Inflammatory macrophage (primary cell): ENCODE measurements at regions not wholly inside any gene's neighbourhood (a gene's known extent, or its start where the extent isn't known, plus 50 kb on each side); places are given as distances from the start of the nearest gene placed in this dataset.
"Not testable (repeated sequence)": the region's sequence is repeated elsewhere in the genome, so short reads cannot be mapped to it uniquely, and the experiment has no call there.

Source experiments
- DNase-seq, 2 donors: peaks; one replicate each; pipeline ENCODE4 v3.0.0-alpha.2; 2020 to 2022

- no peak for DNase-seq
Measured at GRCh38 chr18:10170375-10170774, 256.6 kb downstream of the VAPA start.

GRCh38 chr18:10175333-10175732 is 261.5 kb downstream of the VAPA start:
- not testable (repeated sequence) for DNase-seq

- DNase-seq = not testable (repeated sequence)
Measured at GRCh38 chr18:10179326-10179725, 265.5 kb downstream of the VAPA start.

- DNase-seq = no peak
Measured at GRCh38 chr18:10182009-10182624, 268.3 kb downstream of the VAPA start.

GRCh38 chr18:10184776-10185175 is 269.7 kb upstream of the APCDD1 start:
- no peak for DNase-seq

GRCh38 chr18:10188971-10189810 is 265.2 kb upstream of the APCDD1 start:
- no peak for DNase-seq

- no peak for DNase-seq
Measured at GRCh38 chr18:10190564-10190963, 263.9 kb upstream of the APCDD1 start.

- DNase-seq = no peak
Measured at GRCh38 chr18:10193444-10193843, 261.0 kb upstream of the APCDD1 start.

- DNase-seq = no peak
Measured at GRCh38 chr18:10194592-10194991, 259.8 kb upstream of the APCDD1 start.

- DNase-seq = no peak
Measured at GRCh38 chr18:10195529-10195928, 258.9 kb upstream of the APCDD1 start.

GRCh38 chr18:10197097-10197496 is 257.3 kb upstream of the APCDD1 start:
- peak; percentile 67 to 72 for DNase-seq

GRCh38 chr18:10201226-10201625 is 253.2 kb upstream of the APCDD1 start:
- no peak for DNase-seq

GRCh38 chr18:10201659-10202058 is 252.8 kb upstream of the APCDD1 start:
- peak; percentile 82 to 83 for DNase-seq

GRCh38 chr18:10202845-10203321 is 251.6 kb upstream of the APCDD1 start:
- DNase-seq = no peak

GRCh38 chr18:10205151-10205550 is 249.3 kb upstream of the APCDD1 start:
- no peak for DNase-seq

GRCh38 chr18:10207682-10208345 is 246.6 kb upstream of the APCDD1 start:
- DNase-seq = peak in 1 of 2 donors; percentile 44

- DNase-seq = no peak
Measured at GRCh38 chr18:10209302-10209701, 245.1 kb upstream of the APCDD1 start.

- no peak for DNase-seq
Measured at GRCh38 chr18:10210057-10210633, 244.3 kb upstream of the APCDD1 start.

GRCh38 chr18:10213526-10213925 is 240.9 kb upstream of the APCDD1 start:
- peak; percentile 90 to 95 for DNase-seq

- DNase-seq = peak in 1 of 2 donors; percentile 24
Measured at GRCh38 chr18:10215446-10215845, 239.0 kb upstream of the APCDD1 start.

- DNase-seq = peak in 1 of 2 donors; percentile 24
Measured at GRCh38 chr18:10216791-10217190, 237.6 kb upstream of the APCDD1 start.

GRCh38 chr18:10217211-10217610 is 237.2 kb upstream of the APCDD1 start:
- DNase-seq = peak; percentile 39 to 56

- no peak for DNase-seq
Measured at GRCh38 chr18:10225300-10225699, 229.1 kb upstream of the APCDD1 start.
